Astrocyte (in vitro differentiated cells and primary cell): ENCODE measurements at regions not wholly inside any gene's neighbourhood (a gene's known extent, or its start where the extent isn't known, plus 50 kb on each side); places are given as distances from the start of the nearest gene placed in this dataset.

Source experiments
- CTCF ChIP-seq: IDR thresholded peaks from 2 replicates; pipeline ENCODE4 v1.5.1; 2011; ENCODE audit warnings: low read depth, mild to moderate bottlenecking, inconsistent platforms, low read length, moderate library complexity; ENCODE audit not compliant: insufficient read depth
- EZH2 ChIP-seq: IDR thresholded peaks from 2 replicates; pipeline ENCODE4 v1.6.1; 2012; ENCODE audit warnings: mild to moderate bottlenecking, low read length, inconsistent platforms; ENCODE audit not compliant: insufficient read depth

GRCh38 chr1:106233511-106233910 is 823.0 kb upstream of the PRMT6 start:
- no peak for TF ChIP-seq CTCF
- TF ChIP-seq EZH2, result no peak
